HepG2 (cell line): ENCODE measurements at regions not wholly inside any gene's neighbourhood (a gene's known extent, or its start where the extent isn't known, plus 50 kb on each side); places are given as distances from the start of the nearest gene placed in this dataset.

ENCODE experiments used
- CHD2 ChIP-seq: IDR thresholded peaks from 2 replicates; pipeline ENCODE4 v1.6.1; 2011; ENCODE audit warnings: low read depth, low read length, improper control_type of control experiment
- GABPA ChIP-seq, 2 experiments: IDR thresholded peaks; 2 replicates each; pipeline ENCODE4 v1.6.1; 2011 to 2016; ENCODE audit warnings: low read depth in 2 of 2, low read length in 1 of 2, missing biosample characterization in 1 of 2, missing genetic modification characterization in 1 of 2
- KDM1A ChIP-seq: IDR thresholded peaks from 2 replicates; pipeline ENCODE4 v1.6.1; 2016; ENCODE audit warnings: missing compliant biosample characterization
- KDM3A ChIP-seq: IDR thresholded peaks from 2 replicates; pipeline ENCODE4 v1.6.1; 2018; ENCODE audit warnings: low read depth, missing compliant biosample characterization
- MAFG ChIP-seq: sonication (generic); formaldehyde crosslinking; IDR thresholded peaks from 2 replicates; pipeline ENCODE4 v1.5.1; 2020; ENCODE audit warnings: mild to moderate bottlenecking, missing genetic modification reagents
- POLR2A ChIP-seq, 2 experiments: IDR thresholded peaks; 2 replicates each; pipeline ENCODE4 v1.6.1; 2011; ENCODE audit warnings: low read depth in 2 of 2, low read length in 2 of 2, mild to moderate bottlenecking in 1 of 2, moderate library complexity in 1 of 2; ENCODE audit not compliant: insufficient read depth in 1 of 2
- SMARCC2 ChIP-seq: fragments of 450-650 bp; IDR thresholded peaks from 2 replicates; pipeline ENCODE4 v1.6.1; 2017; ENCODE audit warnings: antibody characterized with exemption, mild to moderate bottlenecking
- ZBTB38 ChIP-seq: sonication (generic); formaldehyde crosslinking; IDR thresholded peaks from 2 replicates; pipeline ENCODE4 v1.5.1; 2020; ENCODE audit warnings: mild to moderate bottlenecking, missing genetic modification reagents

DNA sequence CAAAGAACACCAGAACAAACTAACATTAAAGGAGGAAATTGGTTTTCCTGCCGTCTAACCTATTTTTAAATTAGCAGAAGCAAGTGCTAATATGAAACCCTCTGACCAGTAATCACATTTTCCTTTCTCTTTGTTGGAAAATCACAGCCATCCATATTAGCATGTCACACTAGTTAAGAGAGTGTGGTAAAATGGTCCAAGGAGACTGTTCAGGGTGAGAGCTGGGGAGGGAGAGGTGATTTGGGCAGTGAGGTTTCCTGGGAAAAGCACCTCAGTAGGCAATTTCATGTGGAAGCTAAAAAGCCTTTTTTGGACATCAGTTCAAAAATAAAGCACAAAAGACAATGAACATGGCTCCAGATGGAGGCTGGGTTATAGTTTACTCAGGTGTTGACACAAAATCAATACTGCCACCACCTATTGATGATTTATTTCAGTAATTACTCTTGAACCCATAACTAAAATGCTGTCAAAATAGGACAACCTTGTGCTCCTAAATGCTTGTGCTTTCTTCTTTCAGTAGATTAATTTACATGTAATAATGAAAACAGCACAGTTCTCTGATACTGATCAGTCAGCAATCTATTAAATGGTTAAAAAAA is 333.2 kb downstream of the SAMD5 start:
- TF ChIP-seq GABPA (IDR thresholded peaks at IDR 0.05; ENCODE audit: low read depth, low read length) (no peak), GABPA (CRISPR knock-in tag; IDR thresholded peaks at IDR 0.05; ENCODE audit: low read depth) (no peak), KDM3A (CRISPR knock-in tag) (no peak), MAFG (no peak), ZBTB38 (CRISPR knock-in tag) (no peak), SMARCC2 (no peak), CHD2 (no peak), KDM1A (CRISPR knock-in tag) (no peak), POLR2A (IDR thresholded peaks at IDR 0.05; ENCODE audit: insufficient read depth in 1 of 2, low read depth in 2 of 2, low read length in 2 of 2) (no peak)
